HCT116 (cell line): ENCODE measurements at regions not wholly inside any gene's neighbourhood (a gene's known extent, or its start where the extent isn't known, plus 50 kb on each side); places are given as distances from the start of the nearest gene placed in this dataset.

Source experiments
- CTCF ChIP-seq, 3 experiments: fragments of 200-600 bp in 1 of 3; sonication (generic) in 1 of 3; IDR thresholded peaks in 2 of 3; conservative IDR thresholded peaks in 1 of 3; 2 replicates each; pipeline ENCODE4 v1.5.1; 2012 to 2017; ENCODE audit warnings: low read depth in 2 of 3, low read length in 2 of 3, antibody characterized with exemption in 1 of 3, borderline replicate concordance in 1 of 3, control low read depth in 1 of 3, mild to moderate bottlenecking in 1 of 3, mixed read lengths in 1 of 3, mixed run types in 1 of 3, moderate library complexity in 1 of 3; ENCODE audit not compliant: insufficient read depth in 1 of 3
- ELF1 ChIP-seq: IDR thresholded peaks from 2 replicates; pipeline ENCODE4 v1.6.1; 2012; ENCODE audit warnings: low read depth, borderline replicate concordance
- EZH2phosphoT487 ChIP-seq: fragments of 200-600 bp; IDR thresholded peaks from 2 replicates; pipeline ENCODE4 v1.6.1; 2018; ENCODE audit warnings: antibody characterized with exemption, borderline replicate concordance
- POLR2A ChIP-seq: IDR thresholded peaks from 2 replicates; pipeline ENCODE4 v1.7.0; 2011; ENCODE audit warnings: borderline replicate concordance; ENCODE audit not compliant: insufficient read depth, insufficient read length; ENCODE audit errors: extremely low read depth
- REST ChIP-seq: IDR thresholded peaks from 2 replicates; pipeline ENCODE4 v1.6.1; 2012; ENCODE audit warnings: low read depth
- TCF7L2 ChIP-seq: IDR thresholded peaks from 2 replicates; pipeline ENCODE4 v1.7.0; 2011; ENCODE audit warnings: borderline replicate concordance, inconsistent platforms; ENCODE audit not compliant: insufficient read depth, insufficient read length; ENCODE audit errors: extremely low read depth
- YY1 ChIP-seq: IDR thresholded peaks from 2 replicates; pipeline ENCODE4 v1.6.1; 2011; ENCODE audit warnings: low read length, low read depth, moderate library complexity, mild to moderate bottlenecking; ENCODE audit not compliant: insufficient replicate concordance; ENCODE audit errors: extremely low read depth

- TF ChIP-seq CTCF (IDR thresholded peaks at IDR 0.05 in 2 of 3, conservative IDR thresholded peaks at IDR 0.05 in 1 of 3; ENCODE audit: borderline replicate concordance in 1 of 3, insufficient read depth in 1 of 3, low read depth in 2 of 3, low read length in 2 of 3) (no peak), POLR2A (no peak), REST (no peak), EZH2phosphoT487 (no peak), YY1 (no peak), ELF1 (no peak), TCF7L2 (no peak)
Measured at GRCh38 chr18:29184654-29185053, 1007.7 kb upstream of the CDH2 start.
